SK-N-SH treated with all-trans-retinoic acid at 6 μM for 48 hours (cell line): ENCODE measurements at regions not wholly inside any gene's neighbourhood (a gene's known extent, or its start where the extent isn't known, plus 50 kb on each side); places are given as distances from the start of the nearest gene placed in this dataset.

Experiments used
- ATAC-seq: fragments of 200-7000 bp; cut with Tn5 transposase; 3 replicates; pipeline ENCODE4 v1.9.1; 2020; ENCODE audit warnings: mild to moderate bottlenecking, moderate library complexity
- BACH2 ChIP-seq: fragments of 250-450 bp; sonication (Bioruptor Pico); IDR thresholded peaks from 2 replicates; pipeline ENCODE4 v1.9.0; 2021; ENCODE audit warnings: mild to moderate bottlenecking, borderline replicate concordance
- CSDC2 ChIP-seq: fragments of 250-450 bp; sonication (Bioruptor Pico); IDR thresholded peaks from 2 replicates; pipeline ENCODE4 v1.5.0; 2020; ENCODE audit warnings: mild to moderate bottlenecking, moderate library complexity
- CSRNP3 ChIP-seq: fragments of 250-450 bp; sonication (Bioruptor Pico); IDR thresholded peaks from 2 replicates; pipeline ENCODE4 v1.5.1; 2021; ENCODE audit warnings: mild to moderate bottlenecking, moderate library complexity
- ESRRG ChIP-seq: fragments of 250-450 bp; sonication (Bioruptor Pico); IDR thresholded peaks from 2 replicates; pipeline ENCODE4 v1.6.1; 2021; ENCODE audit warnings: mild to moderate bottlenecking
- GLIS3 ChIP-seq: fragments of 250-450 bp; sonication (Bioruptor Pico); IDR thresholded peaks from 2 replicates; pipeline ENCODE4 v1.5.0; 2020; ENCODE audit warnings: mild to moderate bottlenecking, moderate library complexity
- ISL1 ChIP-seq: fragments of 250-450 bp; sonication (Bioruptor Pico); IDR thresholded peaks from 2 replicates; pipeline ENCODE4 v2.1.2; 2022; ENCODE audit warnings: mild to moderate bottlenecking, moderate library complexity
- OSR1 ChIP-seq: fragments of 250-450 bp; sonication (Bioruptor Pico); IDR thresholded peaks from 2 replicates; pipeline ENCODE4 v1.8.0; 2022; ENCODE audit warnings: moderate library complexity, mild to moderate bottlenecking, inconsistent platforms
- PATZ1 ChIP-seq: fragments of 250-450 bp; sonication (Bioruptor Pico); IDR thresholded peaks from 2 replicates; pipeline ENCODE4 v1.8.0; 2020; ENCODE audit warnings: mild to moderate bottlenecking, moderate library complexity, borderline replicate concordance
- POU6F1 ChIP-seq: fragments of 250-450 bp; sonication (Bioruptor Pico); IDR thresholded peaks from 2 replicates; pipeline ENCODE4 v1.8.0; 2021; ENCODE audit warnings: low read depth, mild to moderate bottlenecking, moderate library complexity, borderline replicate concordance
- PPARA ChIP-seq: fragments of 250-450 bp; sonication (Bioruptor Pico); IDR thresholded peaks from 2 replicates; pipeline ENCODE4 v1.5.0; 2020; ENCODE audit warnings: mild to moderate bottlenecking, borderline replicate concordance
- RARB ChIP-seq: fragments of 250-450 bp; sonication (Bioruptor Pico); IDR thresholded peaks from 2 replicates; pipeline ENCODE4 v1.8.0; 2021; ENCODE audit warnings: mild to moderate bottlenecking, moderate library complexity
- SNAI2 ChIP-seq: fragments of 250-450 bp; sonication (Bioruptor Pico); IDR thresholded peaks from 2 replicates; pipeline ENCODE4 v1.5.0; 2020; ENCODE audit warnings: mild to moderate bottlenecking, moderate library complexity
- TCF4 ChIP-seq: fragments of 250-450 bp; sonication (Bioruptor Pico); IDR thresholded peaks from 2 replicates; pipeline ENCODE4 v1.8.0; 2021; ENCODE audit warnings: mild to moderate bottlenecking, moderate library complexity, borderline replicate concordance
- TOX ChIP-seq: fragments of 250-450 bp; sonication (Bioruptor Pico); IDR thresholded peaks from 2 replicates; pipeline ENCODE4 v1.8.0; 2021; ENCODE audit warnings: mild to moderate bottlenecking, moderate library complexity, borderline replicate concordance
- TSHZ2 ChIP-seq: fragments of 250-450 bp; sonication (Bioruptor Pico); IDR thresholded peaks from 2 replicates; pipeline ENCODE4 v1.5.0; 2020; ENCODE audit warnings: mild to moderate bottlenecking, moderate library complexity
- ZC3H10 ChIP-seq: fragments of 250-450 bp; sonication (Bioruptor Pico); IDR thresholded peaks from 2 replicates; pipeline ENCODE4 v1.5.1; 2021; ENCODE audit warnings: mild to moderate bottlenecking, moderate library complexity
- ZFP30 ChIP-seq: fragments of 450-650 bp; formaldehyde crosslinking; IDR thresholded peaks from 2 replicates; pipeline ENCODE4 v1.5.0; 2022; ENCODE audit warnings: mild to moderate bottlenecking, moderate library complexity
- ZNF565 ChIP-seq: fragments of 450-650 bp; formaldehyde crosslinking; conservative IDR thresholded peaks from 2 replicates; pipeline ENCODE4 v1.5.0; 2020; ENCODE audit warnings: low read depth, mild to moderate bottlenecking, moderate library complexity
- ZNF70 ChIP-seq: fragments of 450-650 bp; formaldehyde crosslinking; IDR thresholded peaks from 2 replicates; pipeline ENCODE4 v1.5.0; 2020; ENCODE audit warnings: mild to moderate bottlenecking, moderate library complexity
- ZNF8 ChIP-seq: fragments of 450-650 bp; formaldehyde crosslinking; IDR thresholded peaks from 2 replicates; pipeline ENCODE4 v1.5.0; 2020; ENCODE audit warnings: mild to moderate bottlenecking, moderate library complexity

GRCh38 chr2:122780251-122780650 lies 1024.8 kb downstream of the TSN start:
- TF ChIP-seq ESRRG (CRISPR knock-in tag) (no peak), BACH2 (CRISPR knock-in tag) (no peak), PPARA (CRISPR knock-in tag) (no peak), OSR1 (CRISPR knock-in tag) (no peak), CSDC2 (CRISPR knock-in tag) (no peak), TCF4 (CRISPR knock-in tag) (no peak), ZNF70 (CRISPR knock-in tag) (no peak), TSHZ2 (CRISPR knock-in tag) (no peak), TOX (no peak), ISL1 (CRISPR knock-in tag) (no peak), ZC3H10 (CRISPR knock-in tag) (no peak), GLIS3 (CRISPR knock-in tag) (no peak)
- no peak for ATAC-seq

GRCh38 chr2:122794100-122794499 lies 1038.6 kb downstream of the TSN start:
- TF ChIP-seq RARB (CRISPR knock-in tag) (no peak), PATZ1 (CRISPR knock-in tag) (no peak), TCF4 (CRISPR knock-in tag) (no peak), SNAI2 (no peak), POU6F1 (CRISPR knock-in tag) (no peak), ZNF565 (CRISPR knock-in tag) (no peak), CSRNP3 (CRISPR knock-in tag) (no peak), ZFP30 (CRISPR knock-in tag) (no peak), PPARA (CRISPR knock-in tag) (no peak)
- ATAC-seq: no peak

GRCh38 chr2:122795763-122796162 lies 1040.3 kb downstream of the TSN start:
- no peak for TF ChIP-seq ZNF8 (CRISPR knock-in tag)
- no peak for TF ChIP-seq CSDC2 (CRISPR knock-in tag)
- no peak for TF ChIP-seq GLIS3 (CRISPR knock-in tag)
- no peak for TF ChIP-seq TCF4 (CRISPR knock-in tag)
- no peak for TF ChIP-seq ZC3H10 (CRISPR knock-in tag)
- TF ChIP-seq ZNF565 (CRISPR knock-in tag): no peak
- TF ChIP-seq TOX: no peak
- ATAC-seq: no peak

GRCh38 chr2:122799391-122799790 lies 1043.9 kb downstream of the TSN start:
- ATAC-seq: no peak
- TF ChIP-seq ISL1 (CRISPR knock-in tag) (no peak), CSRNP3 (CRISPR knock-in tag) (no peak), OSR1 (CRISPR knock-in tag) (no peak), POU6F1 (CRISPR knock-in tag) (no peak), RARB (CRISPR knock-in tag) (no peak), TSHZ2 (CRISPR knock-in tag) (no peak)
